DLD1 (cell line): ENCODE measurements at regions not wholly inside any gene's neighbourhood (a gene's known extent, or its start where the extent isn't known, plus 50 kb on each side); places are given as distances from the start of the nearest gene placed in this dataset.

Source experiments
- in situ Hi-C: cut with HindIII; loops from 2 replicates; pipeline ENCODE4 v1.10.0; 2017; ENCODE audit warnings: low sequenced_read_pairs

GRCh38 chr20:11118802-11119380 lies 445.1 kb upstream of the JAG1 start:
- in situ Hi-C loops = no loop called here

- in situ Hi-C loops = no loop called here
Measured at GRCh38 chr20:11119573-11119972, 445.8 kb upstream of the JAG1 start.

- in situ Hi-C loops = no loop called here
Measured at GRCh38 chr20:11120431-11120830, 446.6 kb upstream of the JAG1 start.

GRCh38 chr20:11124849-11125505 lies 451.2 kb upstream of the JAG1 start:
- in situ Hi-C loops = no loop called here

GRCh38 chr20:11128220-11128718 lies 454.5 kb upstream of the JAG1 start:
- in situ Hi-C loops = no loop called here

GRCh38 chr20:11128721-11129120 lies 454.9 kb upstream of the JAG1 start:
- in situ Hi-C loops = no loop called here

GRCh38 chr20:11130554-11131166 lies 456.9 kb upstream of the JAG1 start:
- in situ Hi-C loops = no loop called here

- in situ Hi-C loops = no loop called here
Measured at GRCh38 chr20:11132819-11133415, 459.1 kb upstream of the JAG1 start.

- in situ Hi-C loops = no loop called here
Measured at GRCh38 chr20:11136691-11137090, 462.9 kb upstream of the JAG1 start.

- in situ Hi-C loops = no loop called here
Measured at GRCh38 chr20:11137688-11138087, 463.9 kb upstream of the JAG1 start.

- in situ Hi-C loops = no loop called here
Measured at GRCh38 chr20:11140359-11140758, 466.6 kb upstream of the JAG1 start.

GRCh38 chr20:11143481-11143880 lies 469.7 kb upstream of the JAG1 start:
- in situ Hi-C loops = no loop called here

- in situ Hi-C loops = no loop called here
Measured at GRCh38 chr20:11144114-11144950, 470.5 kb upstream of the JAG1 start.

GRCh38 chr20:11145616-11146015 lies 471.8 kb upstream of the JAG1 start:
- in situ Hi-C loops = no loop called here

GRCh38 chr20:11153819-11154218 lies 480.0 kb upstream of the JAG1 start:
- in situ Hi-C loops = no loop called here

GRCh38 chr20:11155156-11155756 lies 481.5 kb upstream of the JAG1 start:
- in situ Hi-C loops = no loop called here

- in situ Hi-C loops = no loop called here
Measured at GRCh38 chr20:11156922-11157321, 483.1 kb upstream of the JAG1 start.

- in situ Hi-C loops = no loop called here
Measured at GRCh38 chr20:11158146-11158545, 484.3 kb upstream of the JAG1 start.

GRCh38 chr20:11158589-11158988 lies 484.8 kb upstream of the JAG1 start:
- in situ Hi-C loops = no loop called here

GRCh38 chr20:11159728-11160127 lies 485.9 kb upstream of the JAG1 start:
- in situ Hi-C loops = no loop called here
